ENCODE measurements at regions not wholly inside any gene's neighbourhood (a gene's known extent, or its start where the extent isn't known, plus 50 kb on each side); places are given as distances from the start of the nearest gene placed in this dataset.

- DNase-seq: no peak
These were observed 277.6 kb downstream of the BCOR start for GRCh38 chrX:39819921-39820849.

- no peak for DNase-seq
These were observed 276.6 kb downstream of the BCOR start for GRCh38 chrX:39820938-39821708.

- DNase-seq: no peak
These were observed 276.1 kb downstream of the BCOR start for GRCh38 chrX:39821709-39822095.

- no peak for DNase-seq
These were observed 275.5 kb downstream of the BCOR start for GRCh38 chrX:39822133-39822748.

- DNase-seq: no peak
These were observed 274.3 kb downstream of the BCOR start for GRCh38 chrX:39823424-39823823.

GRCh38 chrX:39823854-39824253 lies 273.9 kb downstream of the BCOR start:
- DNase-seq: peak; percentile 45

GRCh38 chrX:39826813-39827543 lies 270.8 kb downstream of the BCOR start:
- DNase-seq: no peak

GRCh38 chrX:39827951-39828350 lies 269.8 kb downstream of the BCOR start:
- no peak for DNase-seq

- DNase-seq: no peak
These were observed 268.8 kb downstream of the BCOR start for GRCh38 chrX:39828971-39829370.

GRCh38 chrX:39829965-39830364 lies 267.8 kb downstream of the BCOR start:
- DNase-seq: no peak

- no peak for DNase-seq
These were observed 267.3 kb downstream of the BCOR start for GRCh38 chrX:39830414-39830813.

- DNase-seq: no peak
These were observed 265.5 kb downstream of the BCOR start for GRCh38 chrX:39832211-39832610.

GRCh38 chrX:39834600-39834999 lies 263.2 kb downstream of the BCOR start:
- DNase-seq: no peak

- DNase-seq: no peak
These were observed 262.5 kb downstream of the BCOR start for GRCh38 chrX:39835241-39835640.

GRCh38 chrX:39835776-39836175 lies 262.0 kb downstream of the BCOR start:
- no peak for DNase-seq

GRCh38 chrX:39836802-39837420 lies 260.8 kb downstream of the BCOR start:
- peak; percentile 50 for DNase-seq

- no peak for DNase-seq
These were observed 260.1 kb downstream of the BCOR start for GRCh38 chrX:39837688-39838087.

GRCh38 chrX:39839371-39839770 lies 258.4 kb downstream of the BCOR start:
- no peak for DNase-seq

- DNase-seq: no peak
These were observed 257.6 kb downstream of the BCOR start for GRCh38 chrX:39840133-39840532.

GRCh38 chrX:39840581-39841093 lies 257.1 kb downstream of the BCOR start:
- no peak for DNase-seq

GRCh38 chrX:39841604-39842003 lies 256.2 kb downstream of the BCOR start:
- no peak for DNase-seq

- DNase-seq: no peak
These were observed 255.3 kb downstream of the BCOR start for GRCh38 chrX:39842281-39842973.
